ENCODE measurements at regions not wholly inside any gene's neighbourhood (a gene's known extent, or its start where the extent isn't known, plus 50 kb on each side); places are given as distances from the start of the nearest gene placed in this dataset.
"Not testable (repeated sequence)": the region's sequence is repeated elsewhere in the genome, so short reads cannot be mapped to it uniquely, and the experiment has no call there.

GRCh38 chr1:10911490-10912166 is 100.8 kb upstream of the TARDBP start:
- no peak for DNase-seq (ENCODE audit: low read depth)

- no peak for DNase-seq (ENCODE audit: low read depth)
Observed at GRCh38 chr1:10912441-10912840, 100.0 kb upstream of the TARDBP start.

GRCh38 chr1:10914056-10914455 is 98.4 kb upstream of the TARDBP start:
- DNase-seq (ENCODE audit: low read depth) = no peak

DNA sequence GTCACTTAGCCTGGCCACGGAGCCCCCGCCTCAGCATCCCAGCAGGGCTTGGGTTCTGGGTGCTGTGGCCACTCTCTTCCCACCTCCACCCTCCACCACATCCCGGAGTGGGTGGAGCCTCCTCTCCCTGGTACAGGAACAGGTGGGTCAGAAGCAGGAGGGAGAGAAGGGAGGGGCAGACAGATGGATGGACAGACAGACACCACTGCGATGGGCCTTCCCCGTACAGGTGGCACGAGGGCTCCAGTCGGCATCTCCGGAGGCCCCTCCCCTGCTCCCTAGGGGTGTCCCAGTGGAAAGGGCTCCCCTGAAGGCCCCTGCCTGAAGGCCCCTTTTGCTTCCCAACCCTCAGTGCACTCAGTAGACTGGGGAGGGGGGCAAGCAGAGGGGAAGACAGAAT is 96.9 kb upstream of the TARDBP start:
- no peak for DNase-seq (ENCODE audit: low read depth)

GRCh38 chr1:10916311-10916710 is 96.1 kb upstream of the TARDBP start:
- DNase-seq (ENCODE audit: low read depth) = no peak

GRCh38 chr1:10916991-10917390 is 95.5 kb upstream of the TARDBP start:
- DNase-seq (ENCODE audit: low read depth) = no peak

DNA sequence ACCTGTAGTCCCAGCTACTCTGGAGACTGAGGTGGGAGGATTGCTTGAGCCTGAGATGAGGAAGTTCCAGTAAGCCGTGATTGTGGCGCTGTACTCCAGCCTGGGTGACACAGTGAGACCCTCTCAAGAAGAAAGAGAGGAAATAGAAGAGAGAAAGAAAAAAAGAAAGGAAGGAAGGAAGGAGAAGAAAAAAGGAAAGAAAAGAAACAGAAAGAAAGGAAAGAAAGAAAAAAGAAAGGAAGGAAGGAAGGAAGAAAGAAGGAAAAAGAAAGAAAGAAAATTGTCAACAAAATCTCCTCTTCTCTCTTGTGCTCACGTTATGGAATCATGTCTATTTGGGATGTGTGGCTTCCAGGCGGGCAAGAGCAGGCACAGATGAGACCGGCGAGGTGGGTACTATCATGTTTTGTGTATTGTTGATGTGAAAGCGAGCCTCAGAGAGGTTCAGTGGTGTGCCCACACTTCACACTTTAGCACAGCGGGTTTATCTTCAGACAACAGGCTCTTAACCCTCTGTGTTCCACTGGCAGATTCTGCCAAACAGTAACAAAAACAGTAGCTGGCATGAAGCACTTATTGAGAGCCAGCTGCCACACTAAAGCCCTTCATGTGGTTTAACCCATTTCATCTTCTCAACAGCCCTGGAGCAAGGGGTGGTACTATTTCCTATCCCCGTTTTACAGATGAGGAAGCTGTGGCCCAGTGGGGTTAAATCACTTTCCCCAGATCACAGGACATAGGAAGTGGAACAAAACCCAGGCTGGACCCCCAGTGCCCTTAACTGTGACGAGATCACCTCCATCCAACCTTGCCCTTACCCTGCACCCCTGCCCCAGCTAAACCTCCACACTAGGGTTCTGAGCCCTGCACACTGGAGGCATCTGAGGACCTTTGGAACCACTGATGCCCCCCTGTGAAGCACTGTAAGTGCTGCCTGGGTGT is 94.7 kb upstream of the TARDBP start:
- no peak for DNase-seq (ENCODE audit: low read depth)

DNA sequence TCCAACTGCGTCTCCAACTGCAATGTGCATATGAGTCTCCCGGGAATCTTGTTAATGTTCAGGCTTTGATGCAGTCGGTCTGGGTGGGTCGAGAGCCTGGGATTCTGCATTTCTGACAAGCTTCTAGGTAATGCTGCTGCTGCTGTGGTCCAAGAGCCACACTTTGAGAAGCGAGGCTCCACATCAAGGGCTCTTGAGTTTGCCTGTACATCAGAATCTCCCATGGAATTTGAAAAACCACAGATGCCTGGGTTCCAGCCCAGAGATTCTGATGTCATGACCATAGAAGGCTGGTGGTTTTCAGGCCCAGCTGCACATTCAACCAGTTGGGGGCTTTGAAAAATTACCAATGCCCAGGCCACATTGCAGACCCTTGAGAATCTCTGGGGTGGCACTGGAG is 93.9 kb upstream of the TARDBP start:
- DNase-seq (ENCODE audit: low read depth) = no peak

- DNase-seq (ENCODE audit: low read depth) = no peak
Observed at GRCh38 chr1:10920063-10920626, 92.3 kb upstream of the TARDBP start.

DNA sequence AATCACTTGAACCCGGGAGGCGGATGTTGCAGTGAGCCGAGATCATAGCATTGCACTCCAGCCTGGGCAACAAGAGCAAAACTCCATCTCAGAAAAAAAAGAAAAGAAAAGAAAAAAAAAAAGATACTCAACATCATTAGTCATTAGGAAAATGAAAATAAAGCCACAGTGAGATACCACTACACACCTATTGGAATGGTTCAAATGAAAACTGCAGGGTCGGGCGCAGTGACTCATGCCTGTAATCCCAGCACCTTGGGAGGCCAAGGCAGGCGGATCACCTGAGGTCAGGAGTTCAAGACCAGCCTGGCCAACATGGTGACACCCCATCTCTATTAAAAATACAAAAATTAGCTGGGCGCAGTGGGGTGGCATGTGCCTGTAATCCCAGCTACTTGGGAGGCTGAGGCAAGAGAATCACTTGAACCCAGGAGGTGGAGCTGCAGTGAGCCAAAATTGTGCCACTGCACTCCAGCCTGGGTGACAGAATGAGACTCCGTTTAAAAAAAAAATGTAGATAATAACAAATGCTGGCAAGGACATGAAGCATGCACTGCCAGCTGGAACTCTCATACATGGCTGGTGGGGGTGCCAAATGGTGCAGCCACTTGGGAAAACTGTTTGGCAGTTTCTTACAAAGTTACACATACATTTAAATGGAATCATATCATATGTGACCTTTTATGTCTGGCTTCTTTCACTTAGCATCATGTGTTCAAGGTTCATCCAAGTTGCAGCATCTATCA is 90.0 kb upstream of the TARDBP start:
- not testable (repeated sequence) for DNase-seq (ENCODE audit: low read depth)

DNA sequence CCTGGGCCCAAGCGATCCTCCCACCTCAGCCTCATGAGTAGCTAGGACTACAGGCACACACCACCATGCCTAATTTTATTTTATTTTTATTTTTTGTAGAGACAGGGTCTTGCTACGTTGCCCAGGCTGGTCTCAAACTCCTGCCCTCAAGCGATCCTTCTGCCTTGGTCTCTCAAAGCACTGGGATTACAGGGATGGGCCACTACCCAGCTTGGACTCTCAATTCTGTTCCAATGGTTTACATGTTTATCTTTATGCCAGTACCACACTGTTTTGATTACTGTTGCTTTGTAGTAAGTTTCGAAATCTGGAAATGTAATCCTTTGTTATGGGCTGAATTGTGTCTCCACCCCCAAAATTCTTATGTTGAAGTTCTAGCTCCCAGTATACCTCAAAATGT is 88.4 kb upstream of the TARDBP start:
- no peak for DNase-seq (ENCODE audit: low read depth)

GRCh38 chr1:10928654-10929053 is 83.8 kb upstream of the TARDBP start:
- no peak for DNase-seq (ENCODE audit: low read depth)

- no peak for DNase-seq (ENCODE audit: low read depth)
Observed at GRCh38 chr1:10932088-10932487, 80.4 kb upstream of the TARDBP start.

- no peak for DNase-seq (ENCODE audit: low read depth)
Observed at GRCh38 chr1:10934150-10934818, 78.2 kb upstream of the TARDBP start.

- no peak for DNase-seq (ENCODE audit: low read depth)
Observed at GRCh38 chr1:10935246-10935645, 77.2 kb upstream of the TARDBP start.

- DNase-seq (ENCODE audit: low read depth) = no peak
Observed at GRCh38 chr1:10935724-10936123, 76.7 kb upstream of the TARDBP start.

DNA sequence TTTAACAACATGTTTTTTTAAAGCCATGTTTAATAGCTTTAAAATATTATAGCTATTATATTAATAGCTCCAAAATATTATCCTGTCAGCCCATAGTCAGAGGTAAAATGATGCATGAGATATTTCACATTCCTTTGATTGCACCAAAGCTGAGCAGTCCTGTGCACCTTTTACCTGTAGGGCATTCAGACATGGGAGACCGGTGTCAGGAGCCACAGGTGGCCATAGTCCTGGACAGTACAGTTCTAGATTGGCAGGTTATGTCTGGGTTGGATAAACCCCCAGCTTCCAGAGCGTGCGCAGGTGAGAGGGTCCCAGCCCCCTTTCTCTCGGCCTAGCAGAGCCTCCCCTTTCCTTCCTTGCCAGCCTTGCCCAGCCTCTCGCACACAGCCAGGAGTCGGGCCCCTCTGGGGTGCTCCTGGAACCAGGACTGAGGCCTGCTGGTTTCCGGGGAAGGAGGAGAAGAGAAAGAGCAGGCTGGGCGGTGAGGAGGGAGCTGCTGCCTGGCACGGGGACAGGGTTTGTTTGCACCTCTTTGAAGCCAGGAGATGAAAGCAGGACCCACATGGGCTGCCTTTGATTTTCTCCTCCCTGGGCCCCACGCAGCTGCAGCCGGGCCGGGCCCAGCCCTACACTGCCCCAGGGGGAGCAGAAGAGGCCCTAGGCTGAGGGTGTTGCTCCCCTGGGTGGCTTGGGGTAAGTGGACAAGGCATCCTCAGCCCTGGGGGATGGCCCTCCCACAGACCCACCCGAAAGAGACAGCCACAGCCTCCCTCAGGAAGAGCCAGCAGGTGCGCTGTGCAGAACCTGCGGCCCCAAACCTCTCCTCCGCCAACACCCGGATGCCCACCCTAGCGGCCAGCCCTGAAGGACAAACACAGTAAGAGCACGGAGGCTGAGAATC is 75.2 kb upstream of the TARDBP start:
- DNase-seq (ENCODE audit: low read depth) = no peak

GRCh38 chr1:10938741-10939417 is 73.6 kb upstream of the TARDBP start:
- no peak for DNase-seq (ENCODE audit: low read depth)

DNA sequence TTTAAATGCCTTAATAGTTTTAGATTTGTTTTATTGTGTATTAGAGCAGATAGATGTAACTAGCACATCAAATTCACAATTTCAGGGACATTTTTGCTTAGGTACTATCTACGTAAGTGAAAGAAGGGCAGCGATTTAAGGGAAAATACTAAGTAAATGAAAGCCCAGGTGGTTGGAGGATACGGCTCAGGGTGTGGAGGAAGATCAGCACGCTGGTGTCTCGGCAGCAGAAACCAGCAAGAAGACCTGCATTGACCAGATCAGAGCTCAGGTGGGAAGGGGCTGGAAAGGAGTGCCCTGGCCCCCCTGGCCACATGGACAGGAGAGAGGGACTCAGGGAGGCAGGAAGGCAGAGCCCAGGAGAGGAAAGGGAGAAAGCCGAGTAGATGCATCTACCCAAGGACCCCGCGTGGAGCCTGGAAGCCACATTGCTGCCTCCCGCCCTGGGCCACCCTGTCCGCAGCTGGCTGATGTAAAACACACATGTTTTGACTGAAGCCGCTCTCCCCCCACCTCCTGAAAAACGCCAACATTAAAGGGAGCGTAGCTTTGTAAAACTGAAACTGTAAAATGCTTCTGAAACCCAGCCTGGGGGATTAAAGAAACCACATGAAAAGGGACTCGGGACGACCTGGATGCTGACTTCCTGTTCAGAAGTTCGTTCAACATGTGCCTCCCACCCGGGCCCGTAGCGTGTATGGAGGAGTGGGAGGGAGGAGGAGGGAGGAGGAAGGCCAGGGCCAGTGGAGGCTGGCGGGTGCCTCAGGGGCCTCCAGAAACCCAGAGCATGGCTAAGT is 72.6 kb upstream of the TARDBP start:
- DNase-seq (ENCODE audit: low read depth) = no peak

Measured in stimulated activated CD8-positive, alpha-beta memory T cell treated with anti-CD3 and anti-CD28 coated beads, Interleukin-12 subunit alpha, Interleukin-12 subunit beta, amount 100 ng/mL, for 4 hours (primary cell).